Esophagus squamous epithelium (tissue), 5 donors: ENCODE measurements at regions not wholly inside any gene's neighbourhood (a gene's known extent, or its start where the extent isn't known, plus 50 kb on each side); places are given as distances from the start of the nearest gene placed in this dataset.

ENCODE experiments used
- DNase-seq: peaks from one replicate; lab custom pipeline; 2025; lab: John Stamatoyannopoulos, UW
- H3K27ac ChIP-seq, 4 donors: fragments of 200-600 bp; sonication (generic); one replicate each; pipeline ENCODE4 v1.5.1; 2016 to 2019; ENCODE audit warnings: mild to moderate bottlenecking in 1 of 4
- H3K27me3 ChIP-seq, 4 donors: fragments of 200-600 bp; sonication (generic); 1 replicate in 3 of 4; 2 replicates in 1 of 4; pipeline versions ENCODE4 v1.5.1 to v1.6.0; 2017 to 2021; ENCODE audit warnings: antibody characterized with exemption in 1 of 4
- H3K36me3 ChIP-seq, 3 donors: fragments of 200-600 bp; sonication (generic); one replicate each; pipeline ENCODE4 v1.5.1; 2016 to 2019
- H3K4me1 ChIP-seq, 3 donors: fragments of 200-600 bp; sonication (generic); one replicate each; pipeline ENCODE4 v1.5.1; 2017 to 2019
- H3K4me3 ChIP-seq, 4 donors: fragments of 200-600 bp; sonication (generic); 1 replicate in 3 of 4; 2 replicates in 1 of 4; pipeline ENCODE4 v1.5.1; 2016 to 2019; ENCODE audit warnings: mild to moderate bottlenecking in 2 of 4, moderate library complexity in 1 of 4
- H3K9me3 ChIP-seq, 3 donors: fragments of 200-600 bp; sonication (generic); one replicate each; pipeline ENCODE4 v1.5.1; 2016 to 2019
- POLR2A ChIP-seq, 4 donors: fragments of 450-650 bp; IDR thresholded peaks; one replicate each; pipeline ENCODE4 v1.6.1; 2017; ENCODE audit warnings: antibody characterized with exemption in 4 of 4, mild to moderate bottlenecking in 4 of 4, moderate library complexity in 3 of 4
- WGBS, 2 donors: methylation state at CpG; one replicate each; pipeline ENCODE4 v1.1.5; 2018; 5-methylcytosine and 5-hydroxymethylcytosine counted together
- intact Hi-C: fragments of 100-400 bp; cut with DNase I; formaldehyde crosslinking; loops from one replicate; pipeline ENCODE4 v1.15.0; 2022
- TF ChIP-seq, protein P1 (sequence below), 6 experiments: fragments of 450-650 bp in 4 of 6; fragments of 200-600 bp in 2 of 6; sonication (generic) in 2 of 6; IDR thresholded peaks; one replicate each; pipeline ENCODE4 v1.5.1; 2016 to 2019; ENCODE audit warnings: antibody characterized with exemption in 6 of 6, mild to moderate bottlenecking in 4 of 6, moderate library complexity in 4 of 6
- donor health status: DM: yes; HTN: yes; CAD: no.

- no peaks in the 10 kb centered on the region for H3K36me3 ChIP-seq
- H3K4me3 ChIP-seq, result no peak overlapping the region
- no peak overlapping the region for H3K27ac ChIP-seq
- TF ChIP-seq POLR2A (IDR thresholded peaks at IDR 0.05), result no peak
- TF ChIP-seq, protein P1, sequence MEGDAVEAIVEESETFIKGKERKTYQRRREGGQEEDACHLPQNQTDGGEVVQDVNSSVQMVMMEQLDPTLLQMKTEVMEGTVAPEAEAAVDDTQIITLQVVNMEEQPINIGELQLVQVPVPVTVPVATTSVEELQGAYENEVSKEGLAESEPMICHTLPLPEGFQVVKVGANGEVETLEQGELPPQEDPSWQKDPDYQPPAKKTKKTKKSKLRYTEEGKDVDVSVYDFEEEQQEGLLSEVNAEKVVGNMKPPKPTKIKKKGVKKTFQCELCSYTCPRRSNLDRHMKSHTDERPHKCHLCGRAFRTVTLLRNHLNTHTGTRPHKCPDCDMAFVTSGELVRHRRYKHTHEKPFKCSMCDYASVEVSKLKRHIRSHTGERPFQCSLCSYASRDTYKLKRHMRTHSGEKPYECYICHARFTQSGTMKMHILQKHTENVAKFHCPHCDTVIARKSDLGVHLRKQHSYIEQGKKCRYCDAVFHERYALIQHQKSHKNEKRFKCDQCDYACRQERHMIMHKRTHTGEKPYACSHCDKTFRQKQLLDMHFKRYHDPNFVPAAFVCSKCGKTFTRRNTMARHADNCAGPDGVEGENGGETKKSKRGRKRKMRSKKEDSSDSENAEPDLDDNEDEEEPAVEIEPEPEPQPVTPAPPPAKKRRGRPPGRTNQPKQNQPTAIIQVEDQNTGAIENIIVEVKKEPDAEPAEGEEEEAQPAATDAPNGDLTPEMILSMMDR (IDR thresholded peaks at IDR 0.05), result no peak
- no peaks in the 10 kb centered on the region for H3K9me3 ChIP-seq
- WGBS, 2 donors, result 62 to 68% methylated on average over 3 of the region's 3 CpGs
- intact Hi-C loops, result no loop called here
- H3K27me3 ChIP-seq, result no peaks in the 10 kb centered on the region
- DNase-seq, result no peak
- no peaks in the 10 kb centered on the region for H3K4me1 ChIP-seq
Measured at GRCh38 chr5:5979377-5979760, 399.0 kb downstream of the MED10 start.

DNA sequence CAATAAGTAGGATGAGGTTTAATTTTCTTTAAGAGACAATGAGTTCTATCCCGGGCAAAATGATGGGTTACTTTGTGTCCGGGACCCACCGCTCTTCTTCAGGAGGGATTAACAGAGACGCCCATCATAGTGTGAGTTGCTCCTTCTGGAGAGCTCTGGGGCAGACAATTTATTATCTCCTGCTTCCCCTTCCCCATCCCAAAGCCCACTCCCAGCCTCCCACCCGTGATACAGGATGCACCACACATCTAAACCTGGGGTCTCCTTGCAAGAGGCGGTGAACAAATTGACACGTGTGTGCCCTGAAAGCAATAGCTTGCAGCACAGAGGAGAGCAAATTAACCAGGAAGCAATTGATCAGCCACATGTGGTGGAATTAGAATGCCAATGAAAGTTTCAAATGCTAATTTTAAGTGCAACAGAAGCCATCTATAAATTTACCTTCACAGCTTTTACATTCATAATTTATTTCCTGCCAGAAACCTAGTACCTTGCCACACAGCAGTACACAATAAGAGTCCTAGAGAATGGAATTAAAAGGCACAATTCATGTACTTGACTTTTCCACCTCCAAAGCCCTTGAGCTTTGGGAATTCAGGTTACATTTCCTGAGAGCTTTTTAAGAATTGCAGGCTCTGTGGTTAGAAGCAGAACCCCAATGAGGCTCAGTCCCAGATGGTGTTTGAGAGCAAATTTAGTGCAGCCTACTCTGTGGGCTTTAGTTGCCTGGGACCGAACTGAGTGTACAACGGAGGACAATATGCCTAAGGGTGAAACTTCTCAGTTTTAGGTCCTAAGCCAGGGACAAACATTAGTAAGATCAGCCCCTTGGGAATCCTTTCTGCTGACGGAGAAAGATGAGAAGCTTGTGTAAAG, 399.6 kb downstream of the MED10 start:
- DNase-seq, result no peak
- TF ChIP-seq, protein P1 (IDR thresholded peaks at IDR 0.05), result no peak
- TF ChIP-seq POLR2A (IDR thresholded peaks at IDR 0.05), result no peak
- WGBS, 2 donors, result 70 to 71% methylated on average over 8 to 9 of the region's 10 CpGs
- H3K36me3 ChIP-seq, result no peaks in the 10 kb centered on the region
- intact Hi-C loops, result no loop called here
- no peak overlapping the region for H3K4me3 ChIP-seq
- no peaks in the 10 kb centered on the region for H3K4me1 ChIP-seq
- H3K27me3 ChIP-seq, result no peaks in the 10 kb centered on the region
- no peaks in the 10 kb centered on the region for H3K9me3 ChIP-seq
- no peak overlapping the region for H3K27ac ChIP-seq

- no peak for DNase-seq
- TF ChIP-seq, protein P1 (IDR thresholded peaks at IDR 0.05), result no peak
- TF ChIP-seq POLR2A (IDR thresholded peaks at IDR 0.05), result no peak
- no peak overlapping the region for H3K27ac ChIP-seq
- H3K4me1 ChIP-seq, result no peaks in the 10 kb centered on the region
- no peak overlapping the region for H3K4me3 ChIP-seq
- H3K27me3 ChIP-seq, result no peaks in the 10 kb centered on the region
- WGBS, 2 donors, result 82 to 89% methylated on average over 5 of the region's 5 CpGs
- intact Hi-C loops, result no loop called here
- H3K9me3 ChIP-seq, result no peaks in the 10 kb centered on the region
- no peaks in the 10 kb centered on the region for H3K36me3 ChIP-seq
Measured at GRCh38 chr5:5971203-5971602, 407.1 kb downstream of the MED10 start.

GRCh38 chr5:5969942-5970483, 408.3 kb downstream of the MED10 start:
- intact Hi-C loops, result no loop called here
- Histone ChIP-seq H3K4me1 (no peaks in the 10 kb centered on the region), H3K27me3 (no peaks in the 10 kb centered on the region), H3K27ac (no peak overlapping the region), H3K36me3 (no peaks in the 10 kb centered on the region), H3K4me3 (no peak overlapping the region), H3K9me3 (peaks cover 0 to 4% (median 0%) of the 10 kb centered on the region in 3 donors)
- DNase-seq, result no peak
- no peak for TF ChIP-seq POLR2A (IDR thresholded peaks at IDR 0.05)
- TF ChIP-seq, protein P1 (IDR thresholded peaks at IDR 0.05), result no peak

- intact Hi-C loops, result no loop called here
- TF ChIP-seq, protein P1 (IDR thresholded peaks at IDR 0.05), result no peak
- TF ChIP-seq POLR2A (IDR thresholded peaks at IDR 0.05), result no peak
- Histone ChIP-seq H3K4me1 (no peaks in the 10 kb centered on the region), H3K27ac (no peak overlapping the region), H3K4me3 (no peak overlapping the region), H3K27me3 (no peaks in the 10 kb centered on the region), H3K9me3 (peaks cover 0 to 14% (median 0%) of the 10 kb centered on the region in 3 donors), H3K36me3 (no peaks in the 10 kb centered on the region)
- WGBS, 2 donors, result 74 to 78% methylated on average over 4 of the region's 4 CpGs
- no peak for DNase-seq
Measured at GRCh38 chr5:5968981-5969380, 409.4 kb downstream of the MED10 start.
